Bronchial epithelial cell (primary cell): ENCODE measurements at regions not wholly inside any gene's neighbourhood (a gene's known extent, or its start where the extent isn't known, plus 50 kb on each side); places are given as distances from the start of the nearest gene placed in this dataset.

ENCODE experiments used
- DNase-seq: peaks from one replicate; pipeline ENCODE4 v3.0.0-alpha.2; 2010; ENCODE audit warnings: low read depth
- FAIRE-seq: peaks from 2 replicates; lab custom pipeline; 2011; peaks lifted over from hg19 to GRCh38; lab: Jason Lieb, UNC
- H3K27me3 ChIP-seq: 2 replicates; pipeline ENCODE4 v1.5.1; 2011; ENCODE audit warnings: low read length; ENCODE audit not compliant: control insufficient read depth, insufficient read depth
- H3K36me3 ChIP-seq: 2 replicates; pipeline ENCODE4 v1.5.1; 2011; ENCODE audit warnings: low read length; ENCODE audit not compliant: control insufficient read depth, insufficient read depth
- H3K4me3 ChIP-seq: 2 replicates; pipeline ENCODE4 v1.5.1; 2011; ENCODE audit warnings: mild to moderate bottlenecking, low read depth, low read length, control low read depth
- CTCF ChIP-seq: IDR thresholded peaks from 2 replicates; pipeline ENCODE4 v1.5.1; 2011; ENCODE audit warnings: mild to moderate bottlenecking, moderate library complexity, low read length, control low read depth, inconsistent platforms; ENCODE audit not compliant: insufficient read depth, severe bottlenecking

GRCh38 chr7:132709971-132710567 lies 133.8 kb upstream of the PLXNA4 start:
- no peak for FAIRE-seq
- DNase-seq: peak; percentile 29
- peak; percentile 48 for TF ChIP-seq CTCF
- H3K27me3 ChIP-seq: no peaks in the 10 kb centered on the region
- no peaks in the 10 kb centered on the region for H3K36me3 ChIP-seq
- no peak overlapping the region for H3K4me3 ChIP-seq

DNA sequence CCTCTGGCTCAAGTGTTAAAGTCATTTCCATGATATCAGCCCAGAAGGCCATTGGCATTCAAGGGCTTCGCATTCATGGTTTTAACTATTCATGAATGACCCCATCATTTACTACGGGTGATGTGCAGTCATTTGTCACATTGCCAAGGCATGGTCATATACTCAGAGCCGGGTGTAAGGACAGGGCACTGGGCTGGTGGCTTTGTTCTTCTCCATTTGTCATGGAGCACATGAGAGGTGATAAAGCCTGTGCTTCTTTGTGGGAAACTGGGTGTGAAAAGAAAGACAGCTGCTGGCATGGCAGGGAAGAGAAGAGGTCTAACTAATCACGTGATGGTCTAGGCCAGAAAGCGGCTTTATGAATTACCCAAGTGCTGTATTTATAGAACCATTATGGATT lies 132.2 kb upstream of the PLXNA4 start:
- Histone ChIP-seq H3K36me3 (no peaks in the 10 kb centered on the region), H3K27me3 (no peaks in the 10 kb centered on the region), H3K4me3 (no peak overlapping the region)
- FAIRE-seq (no peak), DNase-seq (no peak)
- TF ChIP-seq CTCF: no peak

DNA sequence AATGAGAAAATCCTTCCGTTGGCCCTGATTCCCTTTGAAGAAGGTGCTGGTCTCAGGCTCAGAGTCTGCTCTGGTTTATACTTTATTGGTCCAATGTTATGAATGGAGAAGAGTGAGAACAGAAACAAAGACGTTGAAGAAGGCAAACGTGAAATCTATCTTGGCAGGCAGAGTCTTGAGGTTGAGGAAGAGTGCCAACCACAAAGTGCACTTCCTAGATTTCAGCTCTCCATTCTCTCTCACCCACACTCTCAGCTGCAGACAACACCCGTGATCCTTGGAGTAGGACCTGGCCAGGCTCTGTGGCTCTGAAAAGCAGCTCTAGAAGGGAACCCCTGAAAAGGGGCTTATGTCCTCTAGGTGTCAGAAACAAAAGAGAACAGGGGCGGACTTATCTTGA lies 128.9 kb upstream of the PLXNA4 start:
- no peaks in the 10 kb centered on the region for H3K27me3 ChIP-seq
- no peak for FAIRE-seq
- no peak for TF ChIP-seq CTCF
- H3K4me3 ChIP-seq: no peak overlapping the region
- no peaks in the 10 kb centered on the region for H3K36me3 ChIP-seq
- no peak for DNase-seq

- FAIRE-seq (no peak), DNase-seq (no peak)
- TF ChIP-seq CTCF: no peak
- H3K4me3 ChIP-seq: no peak overlapping the region
- H3K36me3 ChIP-seq: no peaks in the 10 kb centered on the region
- H3K27me3 ChIP-seq: no peaks in the 10 kb centered on the region
These were observed 127.5 kb upstream of the PLXNA4 start for GRCh38 chr7:132703742-132704141.

DNA sequence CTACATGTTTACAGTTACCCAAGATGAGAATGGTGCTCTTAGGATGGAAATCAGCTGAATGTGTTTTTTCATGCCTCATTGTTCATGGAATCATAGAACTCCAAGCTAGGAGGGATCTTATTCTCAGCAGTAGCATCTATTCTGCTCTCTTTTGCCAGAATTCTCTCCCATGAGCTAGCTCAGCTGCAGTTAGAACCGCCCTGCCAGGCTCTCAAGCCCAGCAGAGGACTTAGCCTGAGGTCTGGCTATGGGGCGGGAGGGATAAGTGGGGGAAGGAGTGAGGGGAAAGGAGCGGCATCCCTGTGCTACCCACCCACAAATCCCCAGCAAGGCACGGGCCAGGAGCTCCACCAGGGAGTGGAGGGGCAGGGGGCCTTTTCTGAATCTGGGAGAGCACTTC lies 120.7 kb upstream of the PLXNA4 start:
- no peak for TF ChIP-seq CTCF
- FAIRE-seq: no peak
- no peak for DNase-seq
- Histone ChIP-seq H3K4me3 (no peak overlapping the region), H3K36me3 (no peaks in the 10 kb centered on the region), H3K27me3 (no peaks in the 10 kb centered on the region)

- no peak for FAIRE-seq
- no peak for TF ChIP-seq CTCF
- H3K27me3 ChIP-seq: no peaks in the 10 kb centered on the region
These were observed 120.1 kb upstream of the PLXNA4 start for GRCh38 chr7:132696332-132696731.

More at GRCh38 chr7:132696332-132696731, 120.1 kb upstream of the PLXNA4 start:
- Histone ChIP-seq H3K36me3 (no peaks in the 10 kb centered on the region), H3K4me3 (no peak overlapping the region)
- no peak for DNase-seq
